Raji (cell line): ENCODE measurements at regions not wholly inside any gene's neighbourhood (a gene's known extent, or its start where the extent isn't known, plus 50 kb on each side); places are given as distances from the start of the nearest gene placed in this dataset.

ENCODE experiments used
- POLR2A ChIP-seq: IDR thresholded peaks from 2 replicates; pipeline ENCODE4 v1.6.1; 2011; ENCODE audit warnings: low read depth, low read length, control low read depth; ENCODE audit not compliant: insufficient read depth

DNA sequence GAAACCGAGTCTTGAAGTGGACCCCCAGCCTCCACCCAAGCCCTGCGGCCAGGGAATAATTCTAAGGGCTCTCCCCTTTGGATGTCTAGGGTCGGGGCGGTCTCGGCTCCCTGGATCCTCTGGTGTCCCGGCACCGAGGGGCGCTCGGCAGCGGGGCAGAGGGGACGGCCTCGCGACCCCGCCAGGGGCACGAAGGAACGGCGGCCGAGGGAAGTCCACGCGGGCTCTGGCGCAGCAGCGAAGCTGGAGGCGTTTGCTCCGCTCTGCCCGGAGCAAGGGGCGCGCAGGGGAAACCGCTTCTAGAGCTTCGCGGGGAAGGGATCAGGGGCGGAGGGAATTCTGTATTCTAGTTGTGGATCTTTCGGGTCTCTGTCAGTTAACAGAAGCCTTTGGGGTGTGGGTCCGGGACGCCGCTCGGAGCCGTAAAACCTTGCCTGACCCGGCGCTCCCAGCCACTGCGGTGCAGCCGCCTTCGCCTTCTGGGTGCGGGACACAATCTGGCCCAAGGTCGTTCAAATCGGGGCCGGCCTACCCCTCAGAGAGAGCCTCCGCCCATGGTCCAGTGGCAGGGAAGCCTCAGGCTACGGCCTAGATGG lies 118.2 kb downstream of the KCNRG start:
- TF ChIP-seq POLR2A: no peak

DNA sequence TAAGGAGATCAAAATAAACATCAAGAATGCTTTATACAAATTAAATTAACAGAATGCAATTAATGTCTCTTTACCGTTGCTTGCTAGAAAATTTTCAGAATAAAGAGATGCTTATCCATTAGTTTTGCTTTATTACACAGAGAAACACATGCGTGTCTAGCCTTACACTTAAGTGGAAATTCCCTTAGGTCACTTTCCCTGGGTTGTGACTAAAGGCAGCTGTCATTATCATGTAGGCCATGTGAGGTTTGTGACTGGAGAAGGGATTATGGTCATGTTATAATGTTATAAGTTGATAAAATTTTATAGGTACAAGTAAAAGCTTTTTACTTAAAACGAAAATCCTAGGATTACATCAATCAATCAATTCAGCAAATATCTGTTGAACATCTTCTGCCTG lies 121.0 kb downstream of the KCNRG start:
- no peak for TF ChIP-seq POLR2A

DNA sequence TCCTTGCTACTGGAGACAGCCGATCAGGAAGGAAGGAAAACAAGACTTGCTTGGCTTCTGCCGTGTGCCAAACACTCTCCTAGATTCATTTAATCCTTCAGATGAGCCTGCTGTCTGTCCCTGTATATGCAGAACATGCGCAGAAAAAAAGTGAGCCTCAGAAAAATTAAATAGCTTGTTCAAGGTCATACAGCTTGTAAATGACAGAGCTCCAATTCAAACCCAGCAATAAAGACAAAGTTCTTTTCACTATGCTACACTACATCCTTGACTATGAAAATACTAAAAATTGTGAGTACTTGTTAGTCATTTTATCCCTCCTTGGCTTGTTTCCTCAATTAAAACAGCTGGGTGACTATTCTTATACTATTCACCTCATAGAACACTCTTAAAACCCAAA lies 121.4 kb downstream of the KCNRG start:
- no peak for TF ChIP-seq POLR2A

DNA sequence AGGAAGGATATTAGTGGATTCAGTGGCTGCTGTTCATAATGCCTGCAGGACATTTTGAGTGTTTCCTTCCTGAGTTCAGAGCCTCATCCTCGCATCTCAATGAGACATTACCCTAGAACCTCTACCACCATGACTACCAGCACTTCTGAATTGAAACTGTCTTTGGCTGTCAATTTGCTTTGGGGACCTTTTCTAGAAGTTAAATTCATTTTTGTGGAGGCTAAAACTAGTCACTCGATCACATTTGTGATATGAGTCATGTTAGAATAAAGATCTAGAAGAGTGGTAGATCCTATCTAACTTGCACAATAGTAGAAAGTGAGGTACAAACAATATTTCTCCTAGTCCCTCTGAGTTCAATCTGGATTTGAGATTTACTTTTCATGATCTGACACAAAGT lies 124.9 kb downstream of the KCNRG start:
- no peak for TF ChIP-seq POLR2A

DNA sequence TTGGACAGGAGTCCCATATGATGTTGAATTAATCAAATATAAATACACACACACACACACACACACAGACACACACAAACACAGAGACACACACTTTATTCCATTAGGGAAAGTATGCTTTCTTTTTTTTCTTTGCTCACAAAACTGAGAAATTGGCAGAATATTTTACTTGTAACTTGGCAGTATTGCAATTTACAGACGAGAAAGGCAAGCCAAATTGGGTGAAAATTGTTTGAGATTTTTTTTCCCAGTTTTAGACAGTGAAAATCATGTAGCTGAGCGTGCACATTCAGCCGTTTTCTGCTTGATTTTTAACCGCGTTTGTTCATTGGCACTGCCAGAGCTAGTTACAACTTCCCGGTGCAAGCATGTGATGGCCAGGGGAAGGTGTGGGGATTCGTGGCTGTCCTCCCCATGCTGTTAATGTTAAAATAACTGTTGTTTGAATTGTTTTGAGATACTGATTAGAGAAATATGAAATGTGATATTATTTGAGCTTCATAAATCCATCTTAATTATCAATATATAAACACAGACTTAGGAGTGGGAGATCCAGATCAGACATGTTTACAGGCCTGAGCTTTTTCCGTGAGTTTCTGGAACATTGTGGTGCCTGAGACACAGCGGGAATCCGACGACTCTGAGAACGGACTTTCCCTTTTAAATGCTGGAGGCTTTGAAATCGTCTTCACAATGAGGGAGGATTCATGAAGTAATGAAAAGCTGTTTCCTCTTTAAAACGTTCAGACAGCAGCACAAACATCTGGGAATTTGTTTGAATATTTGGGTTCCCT lies 125.5 kb downstream of the KCNRG start:
- no peak for TF ChIP-seq POLR2A

DNA sequence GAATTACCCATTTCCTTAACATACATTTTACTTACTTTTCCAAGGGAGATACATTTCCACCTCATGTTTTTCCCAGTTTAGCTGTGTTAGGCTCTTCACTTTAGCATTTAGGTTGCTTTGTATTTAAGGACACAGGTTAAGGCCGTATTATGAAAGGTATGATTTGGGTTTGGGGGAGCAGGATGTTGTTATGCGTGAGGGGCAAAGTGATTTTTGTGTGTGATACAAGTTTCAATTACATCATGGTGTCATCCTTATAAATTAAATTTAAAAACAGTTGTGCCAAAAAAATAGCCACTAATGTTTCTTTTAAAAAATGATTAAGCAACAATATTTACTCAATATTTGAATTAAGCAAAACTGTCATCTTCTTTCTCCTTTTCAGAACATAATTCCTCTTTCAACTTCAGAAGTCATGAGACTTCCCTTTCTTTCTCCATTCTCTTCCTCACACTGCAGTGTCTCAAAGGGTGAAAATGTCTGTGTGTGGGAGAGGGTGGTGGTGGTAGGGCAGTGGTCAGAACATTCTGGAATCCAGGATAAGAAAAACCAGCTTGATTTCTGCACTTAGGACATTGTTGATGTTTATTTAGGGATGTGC lies 126.2 kb downstream of the KCNRG start:
- no peak for TF ChIP-seq POLR2A

DNA sequence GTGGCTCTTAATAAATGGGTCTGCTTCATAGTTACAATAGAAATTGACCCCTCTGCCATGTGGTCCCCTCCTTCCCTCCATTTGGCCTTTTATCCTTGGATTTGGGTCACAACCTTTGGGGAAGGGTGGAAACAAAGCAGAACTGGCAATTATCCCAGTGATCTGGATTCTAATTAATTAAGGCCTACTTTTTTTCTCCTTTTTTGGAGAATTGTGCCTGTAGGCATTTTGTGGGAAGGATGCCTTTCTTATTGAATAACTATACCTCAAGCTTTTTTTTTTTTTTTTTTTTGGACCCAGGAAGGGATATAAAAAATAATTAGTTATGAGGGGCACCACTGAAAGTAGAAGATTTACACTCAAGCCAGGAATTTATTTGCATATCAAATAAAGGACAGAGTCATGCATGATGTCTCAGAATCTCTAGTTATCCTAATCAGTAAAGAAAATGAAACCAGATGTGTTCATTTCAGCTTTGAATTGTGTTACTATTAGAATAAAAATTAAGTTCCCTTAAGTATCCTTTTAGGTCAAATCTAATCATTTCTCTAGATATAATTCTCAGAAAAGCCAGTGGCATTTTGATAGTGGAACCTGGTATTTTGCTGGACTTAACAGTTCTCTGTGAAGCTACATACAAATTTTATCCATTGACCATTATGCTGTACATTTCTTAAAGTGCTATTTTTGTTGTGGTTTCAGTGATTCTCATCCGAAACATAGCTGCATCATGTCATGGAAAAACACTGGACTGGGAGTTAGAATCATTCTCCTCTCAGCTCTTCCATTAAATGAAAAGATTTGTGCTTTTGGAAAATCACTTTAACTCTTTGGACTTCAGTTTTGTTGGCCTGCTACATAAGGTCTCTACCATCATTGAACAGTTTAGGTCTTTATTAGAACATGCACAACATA lies 129.3 kb downstream of the KCNRG start:
- TF ChIP-seq POLR2A: no peak

DNA sequence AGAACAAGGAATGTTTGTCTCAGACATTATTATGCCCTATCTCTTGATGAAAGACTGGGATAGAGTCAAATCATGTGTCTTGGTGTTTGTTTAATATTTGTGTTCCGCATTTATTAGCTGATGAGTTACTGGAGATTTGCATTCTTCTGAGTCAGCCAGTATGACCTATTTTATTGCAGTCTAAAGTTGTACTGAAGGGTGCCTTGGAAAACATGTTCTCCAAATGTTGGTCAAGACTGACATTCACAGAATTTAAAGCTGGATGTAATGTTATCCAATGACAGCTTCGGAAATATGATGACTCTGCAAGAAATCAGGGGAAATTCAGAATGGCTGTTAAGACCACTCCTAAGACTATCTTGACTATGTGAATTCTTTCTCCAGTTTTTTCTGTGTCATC lies 134.0 kb downstream of the KCNRG start:
- TF ChIP-seq POLR2A: no peak

DNA sequence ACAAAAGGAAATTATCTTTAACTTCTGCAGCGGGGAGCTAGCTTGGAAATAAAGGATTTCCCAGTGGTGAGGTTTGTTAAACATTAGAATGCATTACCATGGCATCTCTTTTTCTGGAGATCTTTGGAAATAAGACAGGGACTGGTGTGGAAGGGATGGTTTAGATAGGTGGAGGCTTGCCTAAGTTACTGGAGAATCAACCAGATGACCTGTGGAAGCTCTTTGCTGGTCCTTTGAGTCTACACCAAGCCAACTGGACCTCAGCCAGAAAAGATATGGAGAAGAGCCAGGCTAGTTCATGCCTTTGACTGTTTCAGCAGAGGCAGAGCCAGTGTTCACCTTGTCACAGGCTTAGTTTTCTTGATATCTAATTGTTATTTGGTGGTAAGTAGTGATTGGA lies 134.7 kb downstream of the KCNRG start:
- no peak for TF ChIP-seq POLR2A

DNA sequence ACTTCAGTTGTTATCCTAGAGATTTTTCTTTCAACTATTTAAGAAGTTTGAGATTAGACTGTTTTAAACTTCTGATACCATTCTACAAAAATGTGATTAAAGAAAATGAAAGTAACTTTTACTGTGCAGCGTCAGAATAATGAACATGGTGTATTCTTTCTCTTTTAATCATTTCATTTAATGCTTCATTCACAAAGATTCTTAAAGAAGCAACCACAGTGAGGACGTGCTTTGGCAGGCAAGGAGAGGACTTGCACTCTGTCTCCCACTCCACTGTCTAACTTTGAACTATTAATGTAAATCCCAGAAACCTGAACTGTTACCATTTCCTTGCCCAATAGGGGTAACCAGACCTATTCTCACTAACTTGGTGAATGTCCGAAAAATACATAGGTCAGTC lies 137.0 kb downstream of the KCNRG start:
- no peak for TF ChIP-seq POLR2A

DNA sequence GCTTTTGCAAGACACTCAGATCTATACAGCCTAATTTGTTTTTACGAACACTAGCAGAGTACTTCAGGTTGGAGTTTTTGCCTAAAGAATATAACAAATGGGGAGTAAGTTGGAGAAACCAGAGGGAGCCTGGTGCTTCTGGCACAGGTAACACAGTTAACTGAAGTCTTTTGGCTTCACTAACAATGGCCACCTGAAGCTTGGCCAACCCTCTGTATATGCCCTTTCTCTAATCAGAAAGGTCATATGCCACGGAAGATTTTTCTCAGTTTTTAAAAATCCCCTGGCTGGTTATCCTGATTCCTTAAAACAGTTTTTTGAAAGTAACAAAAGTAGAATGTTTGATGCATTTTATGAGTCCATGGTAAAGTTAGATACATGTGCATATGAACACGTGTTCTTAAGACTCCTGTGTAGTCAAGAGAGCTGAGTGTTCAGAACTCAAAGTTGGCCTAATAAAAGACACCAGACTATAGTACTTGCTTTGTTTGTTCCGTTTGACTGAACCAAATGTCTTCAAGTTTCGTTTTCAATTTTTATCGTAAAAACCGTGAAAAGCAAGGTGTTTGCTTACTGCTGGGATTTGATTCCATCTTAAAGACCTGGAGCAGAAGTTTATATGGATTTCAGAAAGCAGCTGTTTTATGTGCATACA lies 137.5 kb downstream of the KCNRG start:
- no peak for TF ChIP-seq POLR2A

DNA sequence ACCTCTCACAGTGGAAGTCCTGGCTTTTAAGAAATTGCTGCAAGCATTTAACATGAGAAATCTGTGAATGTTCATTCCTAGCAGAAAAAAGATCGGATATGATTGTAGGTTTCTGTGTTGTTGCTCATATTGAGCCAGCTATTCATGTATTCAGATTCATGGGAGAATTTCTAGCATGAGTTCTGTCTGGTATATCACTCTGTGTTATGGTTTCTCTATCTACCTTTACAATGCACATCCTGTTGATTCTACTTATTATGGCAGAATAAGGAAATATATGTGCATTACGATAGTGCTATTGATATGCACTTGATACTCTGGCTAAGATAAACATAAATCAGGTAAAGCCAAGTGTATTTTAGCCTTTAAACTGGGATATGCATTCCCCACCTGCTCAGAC lies 138.2 kb downstream of the KCNRG start:
- no peak for TF ChIP-seq POLR2A

DNA sequence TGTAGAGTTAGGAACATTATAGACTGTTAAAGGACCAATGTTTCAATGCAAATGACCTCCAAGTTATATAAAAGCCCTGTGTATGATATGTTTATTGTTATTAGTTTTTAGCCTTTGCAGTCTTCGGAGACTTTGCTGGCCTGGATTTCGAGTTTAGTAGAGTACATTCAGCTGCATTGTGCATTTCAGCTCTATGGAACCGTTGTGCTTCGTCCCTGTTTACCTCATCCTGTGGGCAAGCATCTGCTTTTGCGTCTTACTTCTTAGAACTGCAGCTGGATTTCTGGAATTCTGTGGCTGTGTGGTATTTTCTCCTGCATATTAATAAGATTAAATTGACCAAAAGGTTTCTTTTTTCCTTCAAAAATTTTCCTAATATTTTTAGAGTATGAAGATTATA lies 138.6 kb downstream of the KCNRG start:
- no peak for TF ChIP-seq POLR2A

DNA sequence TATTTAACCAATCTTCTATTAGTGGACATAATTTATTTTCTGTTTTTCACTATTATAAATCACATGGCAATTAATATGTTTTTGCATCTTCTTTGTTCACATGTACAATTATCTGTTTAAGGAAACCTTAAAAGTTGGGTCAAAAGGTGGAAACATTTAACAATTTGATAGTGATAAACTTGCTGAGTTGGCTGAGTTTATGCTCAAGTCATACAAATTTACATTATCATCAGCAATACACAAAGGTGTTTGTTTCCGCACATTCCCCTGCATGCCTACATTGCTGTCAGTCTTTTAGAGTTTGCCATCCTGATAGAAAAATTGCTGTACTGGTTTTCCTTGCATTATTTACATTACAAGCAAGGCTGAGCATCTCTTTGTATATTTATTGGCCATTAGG lies 139.5 kb downstream of the KCNRG start:
- TF ChIP-seq POLR2A: no peak

DNA sequence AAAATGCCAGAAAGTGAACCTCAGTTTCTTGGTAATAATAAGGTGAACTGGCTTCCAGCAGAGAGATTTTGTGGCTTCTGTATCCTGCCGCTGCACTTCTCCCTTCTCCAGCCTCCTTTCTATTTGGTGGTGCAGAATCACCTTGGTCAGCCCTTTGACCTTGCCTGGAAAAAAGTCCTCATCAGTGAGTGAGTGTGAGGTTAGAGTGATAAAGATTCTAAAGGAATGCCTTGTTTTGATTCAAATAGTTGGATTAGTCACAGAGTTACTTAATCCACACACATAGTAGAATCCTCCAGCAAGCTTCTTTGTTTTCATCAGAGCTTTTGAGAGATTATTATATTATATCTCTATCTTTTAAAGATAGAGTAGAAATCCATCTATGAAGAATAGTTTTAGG lies 140.9 kb downstream of the KCNRG start:
- no peak for TF ChIP-seq POLR2A
